Gastroesophageal sphincter (tissue), 3 donors: ENCODE measurements at regions not wholly inside any gene's neighbourhood (a gene's known extent, or its start where the extent isn't known, plus 50 kb on each side); places are given as distances from the start of the nearest gene placed in this dataset.
A peak's percentile ranks its signal among the peaks of the same experiment; 100 is the strongest.

ENCODE experiments used
- CTCF ChIP-seq, 4 experiments: fragments of 200-600 bp in 2 of 4; fragments of 450-650 bp in 2 of 4; sonication (generic) in 1 of 4; IDR thresholded peaks; one replicate each; pipeline ENCODE4 v1.5.1; 2017 to 2019; ENCODE audit warnings: antibody characterized with exemption in 4 of 4, mild to moderate bottlenecking in 2 of 4, moderate library complexity in 2 of 4
- POLR2A ChIP-seq, 2 donors: fragments of 450-650 bp; IDR thresholded peaks; one replicate each; pipeline ENCODE4 v1.6.1; 2017; ENCODE audit warnings: antibody characterized with exemption in 2 of 2, mild to moderate bottlenecking in 2 of 2, moderate library complexity in 1 of 2

DNA sequence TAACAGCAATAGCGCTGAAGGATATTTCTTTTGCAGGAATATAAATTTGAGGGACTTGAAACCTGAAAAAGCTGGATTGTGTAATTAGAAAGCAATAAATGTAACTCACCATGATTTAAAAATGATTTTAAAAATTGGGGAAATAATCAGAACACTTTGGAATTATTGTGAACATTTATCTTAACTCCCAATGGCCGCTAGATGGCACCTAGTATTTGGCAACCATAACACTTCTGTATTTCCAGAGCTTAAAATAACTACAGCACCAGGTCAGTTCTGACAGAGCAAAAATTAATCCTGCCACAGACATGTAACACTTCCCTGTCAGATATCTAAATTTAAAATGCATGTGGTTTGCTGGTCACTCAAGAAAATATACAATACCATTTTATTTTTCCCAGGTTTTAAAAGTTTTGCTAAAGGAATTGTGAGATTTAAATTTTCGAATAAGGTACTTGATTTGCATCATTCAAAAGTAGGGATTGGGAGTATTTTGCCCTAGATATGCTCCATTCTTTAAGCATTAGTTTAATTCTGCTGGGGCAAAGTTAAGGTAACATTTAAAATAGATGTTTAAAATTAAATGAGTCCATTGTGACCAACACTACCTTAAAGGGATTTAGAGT is 144.5 kb downstream of the PPP1R3A start:
- TF ChIP-seq CTCF (IDR thresholded peaks at IDR 0.05) (peak; percentile 53 to 63 (median 62)), POLR2A (IDR thresholded peaks at IDR 0.05) (no peak)
